Stimulated activated naive CD4-positive, alpha-beta T cell (primary cell): ENCODE measurements at regions not wholly inside any gene's neighbourhood (a gene's known extent, or its start where the extent isn't known, plus 50 kb on each side); places are given as distances from the start of the nearest gene placed in this dataset.
"Not testable (repeated sequence)": the region's sequence is repeated elsewhere in the genome, so short reads cannot be mapped to it uniquely, and the experiment has no call there.

ENCODE experiments used
- DNase-seq, 6 experiments: peaks; one replicate each; lab custom pipeline; 2025; lab: John Stamatoyannopoulos, UW

GRCh38 chr10:50999163-50999562 lies 75.1 kb upstream of the PRKG1 start:
- DNase-seq, result no peak

- DNase-seq, result no peak
Observed at GRCh38 chr10:51000164-51000563, 74.1 kb upstream of the PRKG1 start.

GRCh38 chr10:51000976-51001375 lies 73.3 kb upstream of the PRKG1 start:
- DNase-seq, result no peak

GRCh38 chr10:51001587-51001986 lies 72.7 kb upstream of the PRKG1 start:
- peak in 2 of 6 experiments; percentile 2 to 22 for DNase-seq

- DNase-seq, result no peak
Observed at GRCh38 chr10:51002469-51002868, 71.8 kb upstream of the PRKG1 start.

- no peak for DNase-seq
Observed at GRCh38 chr10:51004776-51005175, 69.5 kb upstream of the PRKG1 start.

- DNase-seq, result no peak
Observed at GRCh38 chr10:51005551-51005950, 68.7 kb upstream of the PRKG1 start.

- DNase-seq, result no peak
Observed at GRCh38 chr10:51006686-51007085, 67.6 kb upstream of the PRKG1 start.

- no peak for DNase-seq
Observed at GRCh38 chr10:51007781-51008180, 66.5 kb upstream of the PRKG1 start.

GRCh38 chr10:51008346-51008745 lies 65.9 kb upstream of the PRKG1 start:
- DNase-seq, result no peak

GRCh38 chr10:51010977-51011376 lies 63.3 kb upstream of the PRKG1 start:
- no peak for DNase-seq

- DNase-seq, result no peak
Observed at GRCh38 chr10:51012073-51012472, 62.2 kb upstream of the PRKG1 start.

- DNase-seq, result no peak
Observed at GRCh38 chr10:51014680-51015389, 59.5 kb upstream of the PRKG1 start.

GRCh38 chr10:51015390-51015754 lies 58.9 kb upstream of the PRKG1 start:
- not testable (repeated sequence) for DNase-seq

GRCh38 chr10:51020200-51020599 lies 54.1 kb upstream of the PRKG1 start:
- no peak for DNase-seq

- DNase-seq, result no peak
Observed at GRCh38 chr10:51022933-51023585, 51.2 kb upstream of the PRKG1 start.

GRCh38 chr10:51023636-51024035 lies 50.7 kb upstream of the PRKG1 start:
- DNase-seq, result no peak
